Colonic mucosa (tissue), 4 donors: ENCODE measurements at regions not wholly inside any gene's neighbourhood (a gene's known extent, or its start where the extent isn't known, plus 50 kb on each side); places are given as distances from the start of the nearest gene placed in this dataset.

Experiments used
- DNase-seq: peaks from one replicate; pipeline ENCODE4 v3.0.0-alpha.2; 2020
- H3K27ac ChIP-seq: fragments of 200-600 bp; one replicate; pipeline ENCODE4 v1.8.0; 2021
- H3K27me3 ChIP-seq: fragments of 200-600 bp; one replicate; pipeline ENCODE4 v1.8.0; 2021
- H3K36me3 ChIP-seq: fragments of 200-600 bp; one replicate; pipeline ENCODE4 v1.8.0; 2021
- H3K4me1 ChIP-seq: fragments of 200-600 bp; one replicate; pipeline ENCODE4 v1.8.0; 2021; ENCODE audit warnings: mild to moderate bottlenecking
- H3K4me3 ChIP-seq: fragments of 200-600 bp; one replicate; pipeline ENCODE4 v1.8.0; 2021
- H3K9ac ChIP-seq, 2 donors: one replicate each; pipeline ENCODE4 v1.7.0; 2013; ENCODE audit warnings: control low read depth in 2 of 2, low read depth in 2 of 2, low read length in 2 of 2
- H3K9me3 ChIP-seq: fragments of 200-600 bp; one replicate; pipeline ENCODE4 v1.8.0; 2021
- CTCF ChIP-seq: fragments of 200-600 bp; IDR thresholded peaks from one replicate; pipeline ENCODE4 v1.8.0; 2022; ENCODE audit warnings: antibody characterized with exemption, mild to moderate bottlenecking
- intact Hi-C: fragments of 100-400 bp; cut with DNase I; formaldehyde crosslinking; loops from one replicate; pipeline ENCODE4 v1.14.1; 2022
- donor health status: healthy.
- donor health status: DM: no; HTN: no; CAD: no.
- donor health status: DM: no; HTN: no; CAD: no.

GRCh38 chr5:167877114-167877722 is 414.2 kb upstream of the WWC1 start:
- intact Hi-C loops, result no loop called here
- H3K4me3 ChIP-seq, result no peak overlapping the region
- H3K4me1 ChIP-seq, result no peaks in the 10 kb centered on the region
- TF ChIP-seq CTCF, result no peak
- no peaks in the 10 kb centered on the region for H3K36me3 ChIP-seq
- no peak overlapping the region for H3K27ac ChIP-seq
- H3K27me3 ChIP-seq, result no peaks in the 10 kb centered on the region
- no peak overlapping the region for H3K9ac ChIP-seq
- H3K9me3 ChIP-seq, result no peaks in the 10 kb centered on the region
- no peak for DNase-seq

- no peaks in the 10 kb centered on the region for H3K4me1 ChIP-seq
- no peak overlapping the region for H3K9ac ChIP-seq
- no peaks in the 10 kb centered on the region for H3K9me3 ChIP-seq
- H3K27ac ChIP-seq, result no peak overlapping the region
- no peak overlapping the region for H3K4me3 ChIP-seq
- no peak for DNase-seq
- no peaks in the 10 kb centered on the region for H3K36me3 ChIP-seq
- TF ChIP-seq CTCF, result no peak
- intact Hi-C loops, result no loop called here
- no peaks in the 10 kb centered on the region for H3K27me3 ChIP-seq
Measured at GRCh38 chr5:167877924-167878323, 413.5 kb upstream of the WWC1 start.

- TF ChIP-seq CTCF, result no peak
- no peak for DNase-seq
- intact Hi-C loops, result no loop called here
- no peaks in the 10 kb centered on the region for H3K27me3 ChIP-seq
- no peaks in the 10 kb centered on the region for H3K4me1 ChIP-seq
- no peak overlapping the region for H3K4me3 ChIP-seq
- H3K9me3 ChIP-seq, result no peaks in the 10 kb centered on the region
- no peak overlapping the region for H3K9ac ChIP-seq
- H3K27ac ChIP-seq, result no peak overlapping the region
- H3K36me3 ChIP-seq, result no peaks in the 10 kb centered on the region
Measured at GRCh38 chr5:167880420-167880819, 411.0 kb upstream of the WWC1 start.

GRCh38 chr5:167881041-167881440 is 410.4 kb upstream of the WWC1 start:
- H3K36me3 ChIP-seq, result no peaks in the 10 kb centered on the region
- H3K9me3 ChIP-seq, result no peaks in the 10 kb centered on the region
- H3K27ac ChIP-seq, result no peak overlapping the region
- no peak overlapping the region for H3K9ac ChIP-seq
- no peak overlapping the region for H3K4me3 ChIP-seq
- H3K27me3 ChIP-seq, result no peaks in the 10 kb centered on the region
- DNase-seq, result no peak
- no peak for TF ChIP-seq CTCF
- intact Hi-C loops, result no loop called here
- H3K4me1 ChIP-seq, result no peaks in the 10 kb centered on the region

- intact Hi-C loops, result no loop called here
- Histone ChIP-seq H3K36me3 (no peaks in the 10 kb centered on the region), H3K9ac (no peak overlapping the region), H3K27ac (no peak overlapping the region), H3K4me3 (no peak overlapping the region), H3K9me3 (no peaks in the 10 kb centered on the region), H3K27me3 (no peaks in the 10 kb centered on the region), H3K4me1 (no peaks in the 10 kb centered on the region)
- no peak for DNase-seq
- TF ChIP-seq CTCF, result no peak
Measured at GRCh38 chr5:167886196-167886595, 405.2 kb upstream of the WWC1 start.

GRCh38 chr5:167888393-167888792 is 403.1 kb upstream of the WWC1 start:
- Histone ChIP-seq H3K27me3 (no peaks in the 10 kb centered on the region), H3K4me1 (no peaks in the 10 kb centered on the region), H3K9ac (no peak overlapping the region), H3K4me3 (no peak overlapping the region), H3K27ac (no peak overlapping the region), H3K36me3 (no peaks in the 10 kb centered on the region), H3K9me3 (no peaks in the 10 kb centered on the region)
- intact Hi-C loops, result no loop called here
- TF ChIP-seq CTCF, result no peak
- DNase-seq, result no peak
